NOMO-1 treated with DMSO at 0.1 percent for 48 hours (cell line): ENCODE measurements at regions not wholly inside any gene's neighbourhood (a gene's known extent, or its start where the extent isn't known, plus 50 kb on each side); places are given as distances from the start of the nearest gene placed in this dataset.
"Not testable (repeated sequence)": the region's sequence is repeated elsewhere in the genome, so short reads cannot be mapped to it uniquely, and the experiment has no call there.

Experiments used
- DNase-seq: peaks from one replicate; lab custom pipeline; 2025; ENCODE audit not compliant: unreplicated experiment; lab: John Stamatoyannopoulos, UW

- DNase-seq, result no peak
These were observed 324.4 kb downstream of the CENPW start for GRCh38 chr6:126664271-126664670.

- DNase-seq, result no peak
These were observed 325.6 kb downstream of the CENPW start for GRCh38 chr6:126665551-126665950.

DNA sequence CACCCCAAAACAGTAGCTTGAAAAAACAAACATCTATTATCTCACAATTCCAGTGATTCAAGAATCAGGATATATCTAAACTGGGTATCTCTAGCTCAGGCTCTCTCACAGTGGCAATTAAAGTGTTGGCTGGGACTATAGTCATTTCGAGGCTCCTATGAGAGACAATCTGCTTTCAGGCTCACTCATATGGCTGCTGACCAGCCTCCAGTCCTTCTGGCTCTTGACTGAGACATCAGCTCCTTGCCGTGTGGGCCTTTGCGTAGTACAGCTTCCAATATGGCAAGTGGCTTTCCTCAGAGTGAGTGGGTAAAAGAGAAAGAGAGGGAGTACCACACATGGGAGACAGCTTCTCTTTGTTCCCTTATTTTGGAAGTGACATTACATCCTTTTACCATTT, 327.2 kb downstream of the CENPW start:
- DNase-seq, result no peak

GRCh38 chr6:126667728-126668127, 327.8 kb downstream of the CENPW start:
- no peak for DNase-seq

GRCh38 chr6:126672649-126673048, 332.7 kb downstream of the CENPW start:
- DNase-seq, result no peak

DNA sequence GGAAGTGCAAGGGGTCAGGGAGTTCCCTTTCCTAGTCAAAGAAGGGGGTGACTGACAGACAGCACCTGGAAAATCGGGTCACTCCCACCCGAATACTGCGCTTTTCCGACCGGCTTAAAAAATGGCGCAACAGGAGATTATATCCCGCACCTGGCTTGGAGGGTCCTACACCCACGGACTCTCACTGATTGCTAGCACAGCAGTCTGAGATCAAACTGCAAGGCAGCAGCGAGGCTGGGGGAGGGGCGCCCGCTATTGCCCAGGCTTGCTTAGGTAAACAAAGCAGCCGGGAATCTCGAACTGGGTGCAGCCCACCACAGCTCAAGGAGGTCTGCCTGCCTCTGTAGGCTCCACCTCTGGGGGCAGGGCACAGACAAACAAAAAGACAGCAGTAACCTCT, 333.8 kb downstream of the CENPW start:
- not testable (repeated sequence) for DNase-seq

- no peak for DNase-seq
These were observed 342.5 kb downstream of the CENPW start for GRCh38 chr6:126682440-126682839.

GRCh38 chr6:126685182-126685581, 345.3 kb downstream of the CENPW start:
- DNase-seq, result no peak

DNA sequence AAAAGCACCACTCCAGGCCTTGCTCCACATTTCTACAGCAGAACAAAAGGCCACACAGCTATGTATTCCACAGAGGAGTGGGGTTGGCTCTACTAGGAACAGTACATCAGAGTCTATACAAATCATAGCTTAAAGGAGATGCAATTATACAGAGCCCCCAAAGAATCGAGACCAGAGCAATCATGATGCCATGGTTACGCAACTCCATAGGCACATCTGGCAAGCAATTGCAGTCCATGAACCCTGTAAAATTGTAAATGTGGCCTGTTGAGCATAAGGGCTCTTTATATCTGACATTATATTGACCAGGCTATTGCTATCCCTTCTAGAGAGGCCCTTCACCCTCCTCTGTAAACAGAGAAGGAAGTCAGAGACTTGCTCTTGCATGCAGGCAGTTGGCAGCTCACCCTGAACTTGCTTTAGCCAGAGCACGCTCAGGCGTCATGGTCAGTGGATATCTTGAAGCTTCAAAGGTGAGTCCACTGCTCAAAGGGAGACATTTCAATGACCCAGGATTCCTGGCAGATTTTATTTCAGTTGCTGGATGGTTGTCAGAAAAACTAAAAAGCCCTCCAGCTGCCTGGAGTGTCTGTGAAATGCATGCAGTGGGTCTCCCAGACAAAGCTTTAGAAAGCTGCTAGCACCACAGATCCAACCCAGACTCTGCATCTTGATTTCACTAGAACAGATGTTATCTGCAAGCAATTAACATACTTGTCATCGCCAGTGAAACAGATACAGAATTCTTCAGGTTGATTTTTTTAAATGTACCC, 357.2 kb downstream of the CENPW start:
- DNase-seq, result no peak

- DNase-seq, result no peak
These were observed 358.9 kb downstream of the CENPW start for GRCh38 chr6:126698732-126699240.

DNA sequence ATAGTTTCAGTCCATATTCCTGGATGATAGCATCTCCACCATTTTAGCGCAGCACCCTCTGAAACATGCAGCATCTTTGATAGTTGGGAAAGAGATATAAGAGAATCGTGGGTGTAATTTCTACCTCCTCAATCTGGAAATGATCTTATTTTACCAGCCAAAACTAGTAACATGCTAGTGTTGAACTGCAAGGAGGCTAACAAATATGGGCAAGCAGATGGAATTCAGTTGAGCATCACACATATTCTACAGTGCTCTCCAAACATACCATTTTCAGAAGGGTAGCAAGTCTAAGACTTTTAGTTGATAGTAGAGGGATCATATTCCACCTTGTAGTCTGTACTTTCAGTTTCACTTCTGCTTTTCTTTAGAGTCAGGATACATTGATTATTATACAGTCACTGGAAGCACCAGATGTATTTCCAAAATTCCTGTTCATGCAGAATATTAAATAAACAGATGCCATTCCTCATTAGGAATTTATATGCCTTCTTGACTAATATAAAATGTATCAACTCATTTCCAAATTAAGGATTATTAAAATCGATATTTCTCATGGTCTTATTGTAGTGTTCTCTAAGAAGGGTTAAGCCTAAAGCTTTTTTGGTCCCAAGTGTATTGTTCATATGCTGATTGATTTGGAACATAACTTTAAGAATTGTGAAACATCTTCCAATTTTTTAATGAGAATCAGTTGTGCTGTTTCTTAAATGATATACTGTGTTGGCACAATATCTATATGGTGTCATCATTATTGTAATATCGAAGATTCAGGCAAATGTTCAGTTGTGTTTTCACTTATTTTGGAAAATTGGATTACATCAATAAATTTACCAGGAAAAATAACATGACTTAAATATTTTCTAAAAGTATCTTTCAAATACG, 362.0 kb downstream of the CENPW start:
- DNase-seq, result peak; percentile 41

DNA sequence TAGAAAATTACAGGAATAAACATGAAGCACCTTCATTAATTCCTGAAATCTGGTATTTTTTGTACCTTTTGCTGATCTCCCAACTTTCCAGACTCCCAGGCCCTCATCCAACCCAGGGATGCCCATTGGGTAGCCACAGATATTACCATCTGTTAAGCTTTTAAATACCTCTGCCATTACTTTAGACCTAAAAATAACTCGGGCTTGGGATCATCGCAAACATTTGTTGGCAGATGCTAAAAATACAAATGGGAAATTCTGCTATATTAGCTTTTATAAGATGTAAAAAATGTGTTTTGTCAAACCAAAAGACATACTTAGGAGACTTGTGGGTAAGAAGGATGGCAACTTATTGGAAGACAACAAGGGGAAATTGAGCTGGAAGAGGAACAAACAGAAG, 376.1 kb downstream of the CENPW start:
- DNase-seq, result no peak

GRCh38 chr6:126716826-126717509, 377.1 kb downstream of the CENPW start:
- DNase-seq, result no peak

DNA sequence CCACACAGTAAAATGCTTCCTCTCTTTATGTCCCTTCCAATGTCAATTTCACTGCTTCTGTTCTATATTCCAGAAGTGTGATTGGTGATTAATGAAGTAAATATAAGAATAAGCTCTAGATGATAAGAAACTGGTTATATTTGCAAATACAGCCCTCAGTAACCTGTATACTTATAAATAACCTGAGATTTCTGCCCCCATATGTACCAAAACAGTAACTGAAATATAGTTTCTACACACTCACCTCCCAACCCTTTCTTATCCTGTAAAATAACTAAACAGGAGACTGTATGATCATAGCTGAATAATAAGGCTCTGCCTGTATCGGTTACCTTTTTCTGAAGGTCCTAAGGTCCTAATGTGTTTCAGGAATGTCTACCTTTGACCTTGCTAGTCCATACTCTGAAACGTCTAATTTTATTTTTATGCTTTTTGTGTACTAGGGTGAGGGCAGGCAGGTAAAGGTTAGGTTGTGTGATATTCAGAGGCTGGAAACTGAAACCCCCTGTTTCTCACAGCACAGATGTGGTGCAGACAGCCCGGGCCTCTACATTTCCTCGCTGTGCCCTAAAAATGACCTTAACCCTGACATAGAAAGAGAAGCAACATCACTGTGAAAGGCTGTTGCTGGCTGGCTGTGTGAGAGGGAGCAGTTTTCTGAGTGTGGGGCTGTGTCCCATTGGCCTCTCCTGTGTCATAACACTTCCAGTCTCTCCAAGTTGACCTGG, 378.8 kb downstream of the CENPW start:
- DNase-seq, result no peak

DNA sequence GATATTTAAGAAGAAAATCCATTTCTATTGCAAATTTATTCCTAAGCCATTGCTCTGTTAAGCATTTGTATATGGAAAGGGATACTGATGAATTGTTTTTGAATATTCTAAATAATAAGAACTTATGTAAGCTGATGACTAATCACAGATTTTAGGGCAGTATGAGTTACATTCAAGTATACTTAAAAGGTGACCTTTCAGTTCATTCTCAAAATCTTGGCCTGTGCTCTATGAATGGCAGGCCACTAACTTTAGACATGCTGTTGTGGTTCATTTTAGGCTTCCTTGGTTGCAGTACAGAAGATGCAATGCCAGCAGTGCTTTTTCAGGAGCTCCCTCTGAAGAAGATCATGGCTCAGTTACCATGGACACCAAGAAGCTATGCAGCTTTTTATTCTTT, 380.4 kb downstream of the CENPW start:
- DNase-seq, result no peak

DNA sequence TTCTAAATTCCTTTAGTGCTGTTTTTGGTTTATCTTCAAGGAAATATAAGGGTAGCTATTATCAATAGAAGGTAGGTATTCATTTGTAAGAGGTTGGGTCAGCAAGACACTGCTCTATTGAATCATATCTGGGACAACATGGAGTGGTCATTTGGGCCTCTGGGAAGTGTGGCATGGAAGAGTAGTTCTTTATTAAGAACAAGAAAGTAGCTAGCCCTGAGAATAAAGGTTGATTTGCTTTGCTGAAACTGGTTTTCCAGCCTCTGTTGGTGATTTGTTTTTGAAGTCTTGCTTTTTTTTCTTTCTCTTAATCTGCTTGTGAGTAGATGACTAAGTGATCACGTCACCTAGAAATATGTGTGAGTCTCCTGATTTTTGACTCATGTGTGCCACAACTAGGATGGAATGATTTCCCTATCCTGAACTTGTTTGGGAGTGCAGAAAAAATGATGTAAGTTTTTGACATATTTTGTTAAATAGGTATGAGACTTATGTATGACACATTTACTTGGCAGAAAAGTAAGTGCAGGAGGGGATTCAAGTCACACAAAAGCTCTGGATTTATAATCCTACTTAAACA, 381.8 kb downstream of the CENPW start:
- no peak for DNase-seq

DNA sequence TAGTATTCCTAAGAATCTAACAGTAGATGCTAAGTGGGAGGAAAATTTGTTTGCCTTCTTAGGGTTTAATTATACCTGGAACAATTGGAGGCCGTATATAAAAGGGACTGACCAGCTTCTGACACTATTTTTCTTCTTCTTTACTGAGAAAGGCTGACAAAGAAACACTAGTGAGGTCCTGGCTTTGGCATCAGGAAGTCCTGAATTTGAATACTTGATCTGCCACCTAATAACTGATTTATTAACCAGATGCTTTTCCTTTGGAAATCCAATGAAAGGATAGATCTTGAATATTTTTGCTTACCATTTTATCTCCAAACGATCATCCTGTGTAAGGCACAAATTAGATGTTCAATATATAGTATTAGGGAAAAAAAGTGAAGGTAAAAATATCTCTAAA, 382.5 kb downstream of the CENPW start:
- no peak for DNase-seq

- DNase-seq, result no peak
These were observed 383.7 kb downstream of the CENPW start for GRCh38 chr6:126723541-126724170.

GRCh38 chr6:126724821-126725220, 384.9 kb downstream of the CENPW start:
- no peak for DNase-seq

- not testable (repeated sequence) for DNase-seq
These were observed 386.5 kb downstream of the CENPW start for GRCh38 chr6:126726454-126726853.
